HCT116 (cell line): ENCODE measurements at regions not wholly inside any gene's neighbourhood (a gene's known extent, or its start where the extent isn't known, plus 50 kb on each side); places are given as distances from the start of the nearest gene placed in this dataset.

ENCODE experiments used
- ATAC-seq: fragments of 200-7000 bp; cut with Tn5 transposase; 2 replicates; pipeline ENCODE4 v1.9.1; 2020; ENCODE audit warnings: mild to moderate bottlenecking, moderate library complexity
- BruUV-seq: library from RNA; stranded (reverse); fragments of 400-500 nt; replicated peaks from 2 replicates; lab custom pipeline; 2021; lab: Mats Ljungman, UMichigan
- CTCF ChIA-PET: fragments of 300-600 bp; sonication (Branson Sonifier 250); formaldehyde crosslinking; loops from one replicate; lab custom pipeline; 2021; ENCODE audit warnings: antibody characterized with exemption; lab: Charles Lee
- POLR2A ChIA-PET: fragments of 300-600, 350-600 bp; sonication (Branson Sonifier 250); formaldehyde crosslinking; loops from one replicate; lab custom pipeline; 2021; ENCODE audit warnings: antibody characterized with exemption; lab: Charles Lee
- RAD21 ChIA-PET, 2 experiments: fragments of 300-600 bp; sonication (Branson Sonifier 250); formaldehyde crosslinking; loops; one replicate each; lab custom pipeline; 2023; ENCODE audit warnings: low total read pairs in 2 of 2; ENCODE audit not compliant: uncharacterized antibody in 2 of 2, unreplicated experiment in 2 of 2, low non-redundant PET in 1 of 2; lab: Charles Lee
- DNase-seq: peaks from one replicate; pipeline ENCODE4 v3.0.0-alpha.2; 2010; ENCODE audit warnings: low read depth, low spot score
- H2AFZ ChIP-seq: fragments of 200-600 bp; shearing (Covaris generic), sonication (generic); 2 replicates; pipeline ENCODE4 v1.6.1; 2017; ENCODE audit warnings: low read depth, mixed run types, mixed read lengths, antibody characterized with exemption, low read length; ENCODE audit not compliant: poor library complexity, severe bottlenecking
- H3K27ac ChIP-seq: 2 replicates; pipeline ENCODE4 v1.5.1; 2012; ENCODE audit warnings: low read depth, low read length
- H3K27me3 ChIP-seq: fragments of 200-600 bp; sonication (generic); 2 replicates; pipeline ENCODE4 v1.6.1; 2016; ENCODE audit warnings: mixed run types, low read length, mixed read lengths; ENCODE audit not compliant: insufficient read depth
- H3K36me3 ChIP-seq, 2 experiments: fragments of 200-500 bp in 1 of 2; fragments of 200-600 bp in 1 of 2; sonication (Bioruptor generic) in 1 of 2; sonication (generic) in 1 of 2; 2 replicates each; pipeline versions ENCODE4 v1.5.1 to v1.6.1; 2014 to 2016; ENCODE audit warnings: low read length in 2 of 2, inconsistent platforms in 1 of 2, mixed read lengths in 1 of 2, mixed run types in 1 of 2; ENCODE audit not compliant: insufficient read depth in 2 of 2, control insufficient read depth in 1 of 2
- H3K4me1 ChIP-seq, 2 experiments: fragments of 200-600 bp in 1 of 2; sonication (generic) in 1 of 2; 2 replicates each; pipeline versions ENCODE4 v1.5.1 to v1.6.1; 2012 to 2017; ENCODE audit warnings: low read length in 2 of 2, inconsistent platforms in 1 of 2, mild to moderate bottlenecking in 1 of 2, mixed read lengths in 1 of 2, mixed run types in 1 of 2, moderate library complexity in 1 of 2; ENCODE audit not compliant: insufficient read depth in 2 of 2, control insufficient read depth in 1 of 2
- H3K4me2 ChIP-seq: fragments of 200-600 bp; sonication (generic); 2 replicates; pipeline ENCODE4 v1.6.1; 2017; ENCODE audit warnings: mixed run types, low read length, mixed read lengths
- H3K4me3 ChIP-seq, 2 experiments: fragments of 200-600 bp in 1 of 2; sonication (generic) in 1 of 2; replicated peaks in 1 of 2; 2 replicates each; pipeline ENCODE4 v1.5.1; 2011 to 2016; ENCODE audit warnings: low read length in 2 of 2, control low read depth in 1 of 2, low read depth in 1 of 2, mild to moderate bottlenecking in 1 of 2, mixed read lengths in 1 of 2, mixed run types in 1 of 2
- H3K79me2 ChIP-seq: fragments of 200-600 bp; sonication (generic); 2 replicates; pipeline ENCODE4 v1.6.1; 2017; ENCODE audit warnings: mild to moderate bottlenecking, mixed run types, low read length, moderate library complexity, mixed read lengths; ENCODE audit not compliant: insufficient read depth
- H3K9ac ChIP-seq: fragments of 200-600 bp; sonication (generic); 2 replicates; pipeline ENCODE4 v1.6.1; 2016; ENCODE audit warnings: low read length, mixed read lengths
- H3K9me2 ChIP-seq: fragments of 200-600 bp; sonication (generic), shearing (Covaris generic); 2 replicates; pipeline ENCODE4 v1.6.1; 2017; ENCODE audit warnings: mixed run types, mild to moderate bottlenecking, moderate library complexity; ENCODE audit not compliant: insufficient read depth
- H3K9me3 ChIP-seq, 2 experiments: fragments of 200-500 bp in 1 of 2; fragments of 200-600 bp in 1 of 2; sonication (Bioruptor generic) in 1 of 2; sonication (generic) in 1 of 2; 2 replicates each; pipeline ENCODE4 v1.6.1; 2014 to 2017; ENCODE audit warnings: low read length in 2 of 2, mixed read lengths in 2 of 2, inconsistent platforms in 1 of 2, low read depth in 1 of 2, mild to moderate bottlenecking in 1 of 2, mixed run types in 1 of 2, moderate library complexity in 1 of 2; ENCODE audit not compliant: control insufficient read depth in 1 of 2, insufficient read depth in 1 of 2
- H4K20me1 ChIP-seq: fragments of 200-600 bp; sonication (generic), shearing (Covaris generic); 2 replicates; pipeline ENCODE4 v1.6.1; 2017; ENCODE audit warnings: mixed run types, mild to moderate bottlenecking, moderate library complexity; ENCODE audit not compliant: insufficient read depth
- CBX3 ChIP-seq: IDR thresholded peaks from 2 replicates; pipeline ENCODE4 v1.6.1; 2012; ENCODE audit warnings: low read depth
- CEBPB ChIP-seq: IDR thresholded peaks from 2 replicates; pipeline ENCODE4 v1.6.1; 2012; ENCODE audit warnings: low read depth
- CTCF ChIP-seq, 3 experiments: fragments of 200-600 bp in 1 of 3; sonication (generic) in 1 of 3; IDR thresholded peaks in 2 of 3; conservative IDR thresholded peaks in 1 of 3; 2 replicates each; pipeline ENCODE4 v1.5.1; 2012 to 2017; ENCODE audit warnings: low read depth in 2 of 3, low read length in 2 of 3, antibody characterized with exemption in 1 of 3, borderline replicate concordance in 1 of 3, control low read depth in 1 of 3, mild to moderate bottlenecking in 1 of 3, mixed read lengths in 1 of 3, mixed run types in 1 of 3, moderate library complexity in 1 of 3; ENCODE audit not compliant: insufficient read depth in 1 of 3
- ELF1 ChIP-seq: IDR thresholded peaks from 2 replicates; pipeline ENCODE4 v1.6.1; 2012; ENCODE audit warnings: low read depth, borderline replicate concordance
- MAX ChIP-seq: IDR thresholded peaks from 2 replicates; pipeline ENCODE4 v1.6.1; 2012
- POLR2A ChIP-seq: IDR thresholded peaks from 2 replicates; pipeline ENCODE4 v1.7.0; 2011; ENCODE audit warnings: borderline replicate concordance; ENCODE audit not compliant: insufficient read depth, insufficient read length; ENCODE audit errors: extremely low read depth
- POLR2AphosphoS5 ChIP-seq: IDR thresholded peaks from 2 replicates; pipeline ENCODE4 v1.6.1; 2011; ENCODE audit warnings: mild to moderate bottlenecking, low read depth, low read length, moderate library complexity
- RAD21 ChIP-seq: IDR thresholded peaks from 2 replicates; pipeline ENCODE4 v1.6.1; 2012; ENCODE audit warnings: low read depth, mild to moderate bottlenecking
- SP1 ChIP-seq: IDR thresholded peaks from 2 replicates; pipeline ENCODE4 v1.6.1; 2012; ENCODE audit warnings: low read depth
- YY1 ChIP-seq: IDR thresholded peaks from 2 replicates; pipeline ENCODE4 v1.6.1; 2011; ENCODE audit warnings: low read length, low read depth, moderate library complexity, mild to moderate bottlenecking; ENCODE audit not compliant: insufficient replicate concordance; ENCODE audit errors: extremely low read depth
- ZBTB33 ChIP-seq: IDR thresholded peaks from 2 replicates; pipeline ENCODE4 v1.6.1; 2011; ENCODE audit warnings: mild to moderate bottlenecking, low read length, moderate library complexity; ENCODE audit not compliant: insufficient replicate concordance; ENCODE audit errors: extremely low read depth
- intact Hi-C: fragments of 100-400 bp; cut with micrococcal nuclease; formaldehyde crosslinking; loops from 2 replicates; pipeline ENCODE4 v1.10.0; 2022

- Histone ChIP-seq H3K79me2 (no peaks in the 10 kb centered on the region), H3K36me3 (no peaks in the 10 kb centered on the region), H3K4me2 (no peak overlapping the region), H3K9ac (no peak overlapping the region), H3K4me3 (no peak overlapping the region), H3K9me3 (no peaks in the 10 kb centered on the region), H3K27me3 (peaks cover 65% of the 10 kb centered on the region), H4K20me1 (no peaks in the 10 kb centered on the region), H2AFZ (no peak overlapping the region), H3K9me2 (no peaks in the 10 kb centered on the region), H3K4me1 (peaks cover 11 to 14% of the 10 kb centered on the region in 2 experiments; a peak in 3 of 4 replicates), H3K27ac (no peak overlapping the region)
- no TSS peak for BruUV-seq
- DNase-seq (no peak), ATAC-seq (no peak)
- intact Hi-C loops: no loop called here
- CTCF ChIA-PET: no interaction called here
- POLR2A ChIA-PET: no interaction called here
- TF ChIP-seq POLR2AphosphoS5 (no peak), YY1 (no peak), SP1 (no peak), MAX (no peak), POLR2A (no peak), ZBTB33 (no peak), CTCF (IDR thresholded peaks at IDR 0.05 in 2 of 3, conservative IDR thresholded peaks at IDR 0.05 in 1 of 3; ENCODE audit: borderline replicate concordance in 1 of 3, insufficient read depth in 1 of 3, low read depth in 2 of 3, low read length in 2 of 3) (no peak), CEBPB (no peak), CBX3 (no peak), ELF1 (no peak), RAD21 (no peak)
- RAD21 ChIA-PET: no interaction called here
These were observed 395.5 kb downstream of the RPS6KC1 start for GRCh38 chr1:213446496-213446895.
